ENCODE measurements at regions not wholly inside any gene's neighbourhood (a gene's known extent, or its start where the extent isn't known, plus 50 kb on each side); places are given as distances from the start of the nearest gene placed in this dataset.

DNA sequence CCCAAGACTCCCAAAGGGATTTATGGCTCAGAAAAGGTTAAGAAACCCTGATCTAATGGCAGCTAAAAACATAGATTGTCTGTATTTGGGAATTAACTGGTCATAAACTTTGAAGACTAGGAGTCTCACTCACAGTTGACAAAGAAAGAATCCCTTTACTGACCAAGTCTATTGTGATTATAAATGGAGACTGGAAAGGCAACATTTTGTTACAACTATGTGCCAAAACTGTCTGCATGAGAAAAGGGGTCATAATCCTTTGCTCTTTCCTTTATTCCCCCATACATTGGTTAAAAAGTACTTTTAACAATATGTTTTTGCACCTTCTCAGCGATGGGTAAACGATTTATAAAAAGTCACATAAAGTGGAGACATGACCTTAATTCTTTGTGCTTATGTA, 206.9 kb upstream of the MAP3K7 start:
- H3K4me3 ChIP-seq (ENCODE audit: low read depth, low read length) = no peak overlapping the region
- TF ChIP-seq, protein P1, sequence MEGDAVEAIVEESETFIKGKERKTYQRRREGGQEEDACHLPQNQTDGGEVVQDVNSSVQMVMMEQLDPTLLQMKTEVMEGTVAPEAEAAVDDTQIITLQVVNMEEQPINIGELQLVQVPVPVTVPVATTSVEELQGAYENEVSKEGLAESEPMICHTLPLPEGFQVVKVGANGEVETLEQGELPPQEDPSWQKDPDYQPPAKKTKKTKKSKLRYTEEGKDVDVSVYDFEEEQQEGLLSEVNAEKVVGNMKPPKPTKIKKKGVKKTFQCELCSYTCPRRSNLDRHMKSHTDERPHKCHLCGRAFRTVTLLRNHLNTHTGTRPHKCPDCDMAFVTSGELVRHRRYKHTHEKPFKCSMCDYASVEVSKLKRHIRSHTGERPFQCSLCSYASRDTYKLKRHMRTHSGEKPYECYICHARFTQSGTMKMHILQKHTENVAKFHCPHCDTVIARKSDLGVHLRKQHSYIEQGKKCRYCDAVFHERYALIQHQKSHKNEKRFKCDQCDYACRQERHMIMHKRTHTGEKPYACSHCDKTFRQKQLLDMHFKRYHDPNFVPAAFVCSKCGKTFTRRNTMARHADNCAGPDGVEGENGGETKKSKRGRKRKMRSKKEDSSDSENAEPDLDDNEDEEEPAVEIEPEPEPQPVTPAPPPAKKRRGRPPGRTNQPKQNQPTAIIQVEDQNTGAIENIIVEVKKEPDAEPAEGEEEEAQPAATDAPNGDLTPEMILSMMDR (conservative IDR thresholded peaks at IDR 0.05; ENCODE audit: low read depth, low read length) = no peak
- no peak for DNase-seq (ENCODE audit: low read depth)

DNA sequence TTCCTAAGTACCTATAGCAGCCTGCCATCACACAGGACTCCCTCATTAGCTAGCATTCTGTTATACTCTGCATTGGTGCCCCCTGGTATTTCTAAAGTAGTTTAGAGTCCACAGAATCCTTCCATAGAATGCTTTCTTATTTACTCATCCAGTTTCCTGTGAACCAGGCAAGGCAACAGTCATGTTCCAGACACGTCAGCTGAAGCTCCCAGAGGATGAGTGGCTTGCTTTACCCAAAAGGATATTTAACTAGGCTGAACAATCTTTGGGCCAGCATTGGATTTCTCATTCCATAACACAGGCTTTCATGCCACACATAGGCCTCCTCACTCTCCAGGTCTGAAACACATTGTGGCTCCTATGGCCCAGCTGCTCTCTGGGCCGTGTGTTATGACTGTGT, 203.8 kb upstream of the MAP3K7 start:
- peak; percentile 11 for DNase-seq (ENCODE audit: low read depth)
- TF ChIP-seq, protein P1 (conservative IDR thresholded peaks at IDR 0.05; ENCODE audit: low read depth, low read length) = no peak
- H3K4me3 ChIP-seq (ENCODE audit: low read depth, low read length) = no peak overlapping the region

DNA sequence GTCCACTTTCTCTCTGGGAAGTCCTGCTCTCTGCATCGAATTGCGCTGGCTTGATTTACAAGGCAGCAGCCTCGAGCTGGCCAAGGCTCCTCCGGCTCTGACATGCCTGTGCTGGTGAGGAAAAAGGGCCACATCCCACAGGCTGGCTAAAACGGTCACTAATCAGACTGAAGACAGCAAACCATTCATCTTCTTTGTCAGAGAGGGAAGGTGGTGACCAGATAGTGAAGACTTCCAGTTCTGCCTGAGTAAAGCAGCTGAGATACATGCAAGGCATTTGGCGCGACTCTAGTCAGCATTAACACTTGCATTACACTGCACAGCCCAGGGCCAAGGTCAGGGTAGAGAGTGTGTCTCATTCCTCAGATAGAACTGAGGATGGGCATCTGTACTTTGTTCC, 203.2 kb upstream of the MAP3K7 start:
- DNase-seq (ENCODE audit: low read depth) = no peak
- H3K4me3 ChIP-seq (ENCODE audit: low read depth, low read length) = no peak overlapping the region
- TF ChIP-seq, protein P1 (conservative IDR thresholded peaks at IDR 0.05; ENCODE audit: low read depth, low read length) = no peak

DNA sequence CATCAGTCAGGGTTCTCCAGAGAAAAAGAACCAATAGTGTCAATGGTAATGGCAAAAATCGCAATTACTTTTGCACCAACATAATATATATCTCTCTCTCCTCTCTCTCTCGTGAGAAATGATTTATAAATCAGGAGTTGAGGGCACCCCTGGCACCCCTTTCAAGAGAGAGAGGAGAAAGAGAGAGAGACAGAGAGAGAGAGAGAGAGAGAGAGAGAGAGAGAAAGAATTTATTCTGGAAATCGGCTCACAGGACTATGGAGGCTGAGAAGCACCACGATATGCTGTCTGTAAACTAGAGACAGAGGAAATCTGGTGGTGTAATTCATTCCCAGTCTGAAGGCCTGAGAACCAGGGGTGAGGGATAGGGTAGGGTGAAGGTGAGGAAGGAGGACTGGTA, 201.9 kb upstream of the MAP3K7 start:
- H3K4me3 ChIP-seq (ENCODE audit: low read depth, low read length) = no peak overlapping the region
- no peak for DNase-seq (ENCODE audit: low read depth)
- TF ChIP-seq, protein P1 (conservative IDR thresholded peaks at IDR 0.05; ENCODE audit: low read depth, low read length) = no peak

DNA sequence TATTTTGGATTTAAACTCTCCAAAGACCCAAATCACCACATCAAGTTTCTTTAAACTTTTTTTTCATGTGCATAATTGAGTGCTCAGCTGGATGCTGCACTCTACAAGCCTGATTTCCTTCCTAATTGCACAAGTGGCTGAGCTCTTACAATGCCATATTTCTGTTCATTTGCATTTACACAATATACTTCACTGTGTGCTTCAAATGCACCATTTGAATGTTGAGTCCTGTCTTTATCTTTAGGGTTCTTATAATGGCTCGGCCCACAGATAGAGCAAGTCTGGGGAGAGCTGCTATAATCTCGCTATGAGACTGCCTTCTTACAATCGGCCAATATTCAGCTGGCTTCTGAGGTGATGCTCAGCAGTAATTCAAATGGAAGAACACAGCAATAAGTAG, 200.6 kb upstream of the MAP3K7 start:
- DNase-seq (ENCODE audit: low read depth) = no peak
- no peak overlapping the region for H3K4me3 ChIP-seq (ENCODE audit: low read depth, low read length)
- TF ChIP-seq, protein P1 (conservative IDR thresholded peaks at IDR 0.05; ENCODE audit: low read depth, low read length) = no peak

DNA sequence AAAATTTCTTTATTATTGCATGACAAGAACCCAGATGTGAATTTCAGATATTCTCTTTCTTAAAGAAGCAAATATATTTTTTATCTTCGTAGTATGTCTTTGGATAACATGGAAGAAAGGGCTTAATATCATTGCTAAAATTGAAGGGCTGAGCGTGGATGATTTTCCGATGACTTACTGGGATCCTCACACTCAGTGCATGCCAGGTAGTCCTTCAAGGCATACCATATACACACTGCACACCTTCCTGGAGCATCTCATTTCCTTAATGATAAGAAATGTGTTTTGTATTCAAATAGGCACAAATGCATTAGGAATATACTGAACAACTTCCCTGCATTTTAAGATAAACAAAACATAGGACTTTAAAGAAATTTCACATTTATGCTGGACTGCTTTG, 193.9 kb upstream of the MAP3K7 start:
- no peak for DNase-seq (ENCODE audit: low read depth)
- TF ChIP-seq, protein P1 (conservative IDR thresholded peaks at IDR 0.05; ENCODE audit: low read depth, low read length) = no peak
- H3K4me3 ChIP-seq (ENCODE audit: low read depth, low read length) = no peak overlapping the region

DNA sequence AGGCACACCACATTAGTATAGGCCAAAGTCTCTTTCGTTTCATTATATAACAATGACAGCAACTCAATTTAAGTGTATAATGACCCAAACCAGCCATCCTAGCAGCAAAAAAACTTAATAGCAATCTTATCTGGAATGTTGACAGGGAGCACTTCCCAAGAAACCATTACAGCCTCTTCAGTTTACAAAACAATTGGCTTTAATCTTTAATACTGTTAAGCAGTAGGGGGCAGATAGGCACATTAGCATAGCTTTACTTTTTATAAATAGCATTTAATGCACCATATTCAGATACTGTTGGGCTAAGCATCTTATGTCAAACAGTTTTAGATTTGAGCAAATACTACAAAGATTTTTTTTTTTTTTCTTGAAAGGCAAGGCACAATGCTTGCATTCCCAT, 193.3 kb upstream of the MAP3K7 start:
- no peak for DNase-seq (ENCODE audit: low read depth)
- TF ChIP-seq, protein P1 (conservative IDR thresholded peaks at IDR 0.05; ENCODE audit: low read depth, low read length) = no peak
- no peak overlapping the region for H3K4me3 ChIP-seq (ENCODE audit: low read depth, low read length)
